A549 (cell line): ENCODE measurements at regions not wholly inside any gene's neighbourhood (a gene's known extent, or its start where the extent isn't known, plus 50 kb on each side); places are given as distances from the start of the nearest gene placed in this dataset.

Experiments
- BHLHE40 ChIP-seq: IDR thresholded peaks from 2 replicates; pipeline ENCODE4 v1.6.1; 2012; ENCODE audit warnings: low read depth, low read length, inconsistent platforms
- CTCF ChIP-seq: fragments of >200 bp; sonication (Bioruptor Twin); formaldehyde crosslinking; IDR thresholded peaks from 3 replicates; pipeline ENCODE4 v1.5.1; 2016
- REST ChIP-seq: fragments of 200-600 bp; sonication (generic); IDR thresholded peaks from 2 replicates; pipeline ENCODE4 v1.6.1; 2016; ENCODE audit warnings: antibody characterized with exemption, mild to moderate bottlenecking, moderate library complexity

- no peak for TF ChIP-seq CTCF
- TF ChIP-seq BHLHE40: no peak
- TF ChIP-seq REST: no peak
Measured at GRCh38 chr10:3516923-3517255, 268.1 kb downstream of the KLF6 start.
